ENCODE measurements at regions not wholly inside any gene's neighbourhood (a gene's known extent, or its start where the extent isn't known, plus 50 kb on each side); places are given as distances from the start of the nearest gene placed in this dataset.

DNA sequence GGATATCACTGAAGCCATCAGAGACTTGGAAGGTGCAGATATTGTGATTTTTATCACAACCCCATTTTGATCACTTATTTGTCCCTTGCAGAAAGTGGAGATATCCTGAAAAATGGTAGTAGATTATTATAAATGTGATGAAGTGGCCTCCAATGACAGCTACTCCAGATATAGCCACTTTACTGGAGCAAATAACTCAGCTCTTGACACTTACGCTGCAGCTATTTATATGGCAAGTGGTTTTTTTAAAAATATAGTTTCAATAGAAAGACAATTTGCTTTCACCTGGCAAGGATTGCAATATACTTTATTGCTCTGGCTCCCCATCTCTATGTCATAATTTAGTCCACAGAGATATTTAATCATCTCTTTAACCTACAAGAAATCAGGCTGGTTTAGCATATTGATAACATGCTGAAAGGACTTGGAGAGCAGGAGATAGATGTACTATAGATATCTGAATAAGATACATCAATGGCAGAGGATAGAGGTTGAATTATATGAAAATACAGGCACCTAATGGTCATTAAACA is 182.8 kb upstream of the SKOR2 start:
- Histone ChIP-seq H3K9me3 (ENCODE audit: low read depth, low read length) (no peaks in the 10 kb centered on the region), H3K9ac (ENCODE audit: insufficient read length) (no peak overlapping the region), H3K4me3 (no peak overlapping the region), H3K36me3 (ENCODE audit: insufficient read depth, low read length) (no peaks in the 10 kb centered on the region), H3K27ac (no peak overlapping the region)
- no peak for DNase-seq (ENCODE audit: low read depth, low spot score)
- no peak for TF ChIP-seq POLR2AphosphoS5 (IDR thresholded peaks at IDR 0.05; ENCODE audit: borderline replicate concordance, low read depth, low read length)
- no peak for TF ChIP-seq EZH2 (IDR thresholded peaks at IDR 0.05)
- TF ChIP-seq FOXP2 (optimal IDR thresholded peaks at IDR 0.05; ENCODE audit: control extremely low read depth, extremely low read length, insufficient read depth), result no peak

DNA sequence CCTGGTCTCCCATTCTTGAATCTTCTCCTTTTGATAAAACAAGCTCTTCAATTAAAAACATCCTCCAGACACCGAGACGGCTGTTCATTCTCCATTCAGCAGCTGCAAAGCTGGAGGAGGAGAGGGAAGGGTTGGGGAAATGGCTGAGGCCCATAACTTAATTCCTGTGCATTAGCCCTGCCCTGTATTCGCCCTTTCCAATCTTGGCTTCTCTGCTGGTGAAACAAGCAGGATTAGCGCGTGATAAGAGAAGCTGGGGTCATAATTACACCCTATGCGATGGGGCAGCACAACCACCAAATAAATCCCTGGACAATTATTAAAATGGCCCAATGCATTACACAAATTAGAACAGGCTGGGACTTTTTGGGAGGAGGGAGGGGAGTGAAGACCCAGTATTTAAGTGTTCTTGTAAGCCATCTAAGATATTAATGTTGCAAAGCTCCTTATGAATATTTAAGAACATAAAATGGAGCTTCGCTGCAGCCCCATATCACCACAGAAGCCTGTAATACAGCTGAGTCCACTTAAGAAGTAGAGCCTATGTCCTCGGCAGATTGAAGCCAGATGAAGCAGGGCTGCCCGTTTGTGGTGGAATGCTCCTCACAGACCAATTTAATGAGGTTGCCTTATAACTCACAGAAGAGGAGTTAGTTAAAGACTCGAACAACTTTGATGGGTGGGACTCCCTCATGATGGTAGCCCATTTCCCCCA is 176.6 kb upstream of the SKOR2 start:
- no peak for DNase-seq (ENCODE audit: low read depth, low spot score)
- Histone ChIP-seq H3K4me3 (no peak overlapping the region), H3K36me3 (ENCODE audit: insufficient read depth, low read length) (no peaks in the 10 kb centered on the region), H3K9ac (ENCODE audit: insufficient read length) (no peak overlapping the region), H3K9me3 (ENCODE audit: low read depth, low read length) (no peaks in the 10 kb centered on the region), H3K27ac (no peak overlapping the region)
- TF ChIP-seq EZH2 (IDR thresholded peaks at IDR 0.05) (no peak), FOXP2 (optimal IDR thresholded peaks at IDR 0.05; ENCODE audit: control extremely low read depth, extremely low read length, insufficient read depth) (no peak), POLR2AphosphoS5 (IDR thresholded peaks at IDR 0.05; ENCODE audit: borderline replicate concordance, low read depth, low read length) (no peak)

DNA sequence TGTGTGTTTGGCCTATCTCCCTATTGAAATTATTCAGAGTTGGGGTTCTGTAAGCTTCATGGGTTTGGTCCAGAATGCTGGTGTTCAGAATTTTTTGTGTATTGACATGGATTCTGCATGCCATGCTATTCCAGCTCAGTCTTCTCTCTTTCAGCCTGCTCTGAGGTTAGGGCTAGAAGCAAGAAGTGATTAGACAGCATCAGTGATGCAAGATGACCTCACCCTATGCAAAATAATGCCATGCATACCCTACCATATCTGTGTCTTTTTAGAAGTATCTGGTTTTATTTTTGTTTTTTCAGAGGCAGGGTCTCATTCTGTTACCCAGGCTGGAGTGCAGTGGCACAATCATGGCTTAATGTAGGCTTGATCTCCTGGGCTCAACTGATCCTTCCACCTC is 175.6 kb upstream of the SKOR2 start:
- DNase-seq (ENCODE audit: low read depth, low spot score), result no peak
- Histone ChIP-seq H3K9me3 (ENCODE audit: low read depth, low read length) (no peaks in the 10 kb centered on the region), H3K4me3 (no peak overlapping the region), H3K9ac (ENCODE audit: insufficient read length) (no peak overlapping the region), H3K36me3 (ENCODE audit: insufficient read depth, low read length) (no peaks in the 10 kb centered on the region), H3K27ac (no peak overlapping the region)
- TF ChIP-seq FOXP2 (optimal IDR thresholded peaks at IDR 0.05; ENCODE audit: control extremely low read depth, extremely low read length, insufficient read depth) (no peak), EZH2 (IDR thresholded peaks at IDR 0.05) (no peak), POLR2AphosphoS5 (IDR thresholded peaks at IDR 0.05; ENCODE audit: borderline replicate concordance, low read depth, low read length) (no peak)

DNA sequence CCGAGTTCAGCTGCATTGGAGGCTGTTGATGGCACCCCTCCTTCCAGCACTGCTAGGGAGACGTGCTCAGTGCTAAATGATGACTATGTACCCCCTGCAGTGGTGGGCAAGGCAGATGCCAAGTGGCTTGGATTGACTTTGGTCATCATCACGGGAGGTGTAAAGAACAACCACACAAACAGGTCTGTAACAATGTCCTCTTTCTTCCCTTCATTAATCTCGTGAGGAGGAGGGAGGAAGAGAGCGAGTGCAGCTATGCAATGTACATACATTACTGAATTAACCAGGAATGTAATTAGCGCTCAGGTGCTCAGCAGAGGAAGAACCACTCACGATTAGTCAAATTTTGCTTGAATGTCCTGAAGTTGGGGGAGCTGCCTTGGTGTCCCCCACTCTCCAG is 173.9 kb upstream of the SKOR2 start:
- no peaks in the 10 kb centered on the region for H3K9me3 ChIP-seq (ENCODE audit: low read depth, low read length)
- no peak overlapping the region for H3K4me3 ChIP-seq
- DNase-seq (ENCODE audit: low read depth, low spot score), result no peak
- no peak overlapping the region for H3K9ac ChIP-seq (ENCODE audit: insufficient read length)
- TF ChIP-seq EZH2 (IDR thresholded peaks at IDR 0.05) (no peak), POLR2AphosphoS5 (IDR thresholded peaks at IDR 0.05; ENCODE audit: borderline replicate concordance, low read depth, low read length) (no peak), FOXP2 (optimal IDR thresholded peaks at IDR 0.05; ENCODE audit: control extremely low read depth, extremely low read length, insufficient read depth) (no peak)
- H3K27ac ChIP-seq, result no peak overlapping the region
- H3K36me3 ChIP-seq (ENCODE audit: insufficient read depth, low read length), result no peaks in the 10 kb centered on the region

DNA sequence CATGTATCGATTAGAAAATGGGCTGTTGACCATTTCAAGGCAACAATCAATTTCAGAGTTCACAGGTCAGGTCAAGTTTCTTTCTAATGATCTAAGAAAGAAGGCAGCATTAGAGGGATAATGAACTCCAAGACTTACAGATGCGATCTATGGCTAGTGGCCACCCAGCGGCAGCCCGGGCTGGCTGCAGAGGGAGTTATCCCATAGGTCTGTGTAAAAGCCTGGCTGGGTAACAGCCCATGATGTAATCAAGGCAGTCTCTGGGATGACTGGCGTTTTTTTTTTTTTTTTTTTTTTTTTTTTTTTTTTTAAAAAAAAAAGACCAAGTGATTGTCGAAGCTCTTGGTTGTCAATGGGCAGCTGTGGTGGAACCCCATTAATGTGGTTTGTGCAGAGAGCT is 171.1 kb upstream of the SKOR2 start:
- no peak for TF ChIP-seq POLR2AphosphoS5 (IDR thresholded peaks at IDR 0.05; ENCODE audit: borderline replicate concordance, low read depth, low read length)
- TF ChIP-seq EZH2 (IDR thresholded peaks at IDR 0.05), result no peak
- no peak for TF ChIP-seq FOXP2 (optimal IDR thresholded peaks at IDR 0.05; ENCODE audit: control extremely low read depth, extremely low read length, insufficient read depth)
- Histone ChIP-seq H3K36me3 (ENCODE audit: insufficient read depth, low read length) (no peaks in the 10 kb centered on the region), H3K27ac (no peak overlapping the region), H3K9ac (ENCODE audit: insufficient read length) (no peak overlapping the region), H3K9me3 (ENCODE audit: low read depth, low read length) (no peaks in the 10 kb centered on the region), H3K4me3 (no peak overlapping the region)
- DNase-seq (ENCODE audit: low read depth, low spot score), result no peak

DNA sequence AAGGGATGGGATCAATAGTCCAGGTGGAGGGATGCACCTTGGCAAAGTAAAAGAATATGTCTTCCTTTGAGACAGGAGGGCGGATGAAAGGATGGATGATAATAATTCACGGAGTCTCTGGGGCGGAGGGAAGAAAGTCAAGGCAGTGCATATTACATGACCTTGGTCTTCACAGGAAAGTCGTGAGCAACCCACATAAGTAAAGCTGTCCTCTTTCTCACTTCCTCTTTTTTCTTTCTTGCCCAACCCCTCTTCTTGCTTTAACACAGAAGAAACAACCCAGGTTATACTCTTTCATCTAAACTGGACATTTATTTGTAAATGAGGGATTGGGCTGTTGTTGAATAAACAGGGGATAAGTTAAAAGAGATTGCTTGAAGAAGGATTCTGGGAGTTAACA is 168.7 kb upstream of the SKOR2 start:
- Histone ChIP-seq H3K9ac (ENCODE audit: insufficient read length) (no peak overlapping the region), H3K27ac (no peak overlapping the region), H3K9me3 (ENCODE audit: low read depth, low read length) (no peaks in the 10 kb centered on the region), H3K4me3 (no peak overlapping the region), H3K36me3 (ENCODE audit: insufficient read depth, low read length) (no peaks in the 10 kb centered on the region)
- no peak for TF ChIP-seq FOXP2 (optimal IDR thresholded peaks at IDR 0.05; ENCODE audit: control extremely low read depth, extremely low read length, insufficient read depth)
- TF ChIP-seq EZH2 (IDR thresholded peaks at IDR 0.05), result no peak
- TF ChIP-seq POLR2AphosphoS5 (IDR thresholded peaks at IDR 0.05; ENCODE audit: borderline replicate concordance, low read depth, low read length), result no peak
- DNase-seq (ENCODE audit: low read depth, low spot score), result no peak

DNA sequence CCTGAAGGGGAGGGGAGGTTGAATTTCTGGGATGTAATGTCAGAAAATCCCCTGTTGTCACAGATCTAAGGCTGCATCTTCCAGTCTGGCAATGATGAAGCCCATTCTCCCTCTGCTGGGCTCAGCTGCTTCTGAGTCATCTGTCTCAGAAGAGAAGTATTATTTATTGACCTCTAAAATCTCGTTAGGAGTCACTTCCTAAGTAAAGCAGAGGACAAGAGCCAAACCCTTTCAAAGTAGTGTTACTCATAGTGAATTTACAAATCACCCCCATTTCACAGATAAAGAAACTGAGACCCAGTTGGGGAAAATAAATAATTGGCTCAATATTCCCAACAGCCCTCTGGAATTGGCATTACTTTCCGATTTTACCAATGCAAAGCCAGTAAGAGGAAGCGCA is 167.3 kb upstream of the SKOR2 start:
- H3K4me3 ChIP-seq, result no peak overlapping the region
- TF ChIP-seq POLR2AphosphoS5 (IDR thresholded peaks at IDR 0.05; ENCODE audit: borderline replicate concordance, low read depth, low read length) (no peak), EZH2 (IDR thresholded peaks at IDR 0.05) (no peak), FOXP2 (optimal IDR thresholded peaks at IDR 0.05; ENCODE audit: control extremely low read depth, extremely low read length, insufficient read depth) (no peak)
- no peaks in the 10 kb centered on the region for H3K9me3 ChIP-seq (ENCODE audit: low read depth, low read length)
- no peak for DNase-seq (ENCODE audit: low read depth, low spot score)
- no peak overlapping the region for H3K9ac ChIP-seq (ENCODE audit: insufficient read length)
- H3K36me3 ChIP-seq (ENCODE audit: insufficient read depth, low read length), result no peaks in the 10 kb centered on the region
- no peak overlapping the region for H3K27ac ChIP-seq

DNA sequence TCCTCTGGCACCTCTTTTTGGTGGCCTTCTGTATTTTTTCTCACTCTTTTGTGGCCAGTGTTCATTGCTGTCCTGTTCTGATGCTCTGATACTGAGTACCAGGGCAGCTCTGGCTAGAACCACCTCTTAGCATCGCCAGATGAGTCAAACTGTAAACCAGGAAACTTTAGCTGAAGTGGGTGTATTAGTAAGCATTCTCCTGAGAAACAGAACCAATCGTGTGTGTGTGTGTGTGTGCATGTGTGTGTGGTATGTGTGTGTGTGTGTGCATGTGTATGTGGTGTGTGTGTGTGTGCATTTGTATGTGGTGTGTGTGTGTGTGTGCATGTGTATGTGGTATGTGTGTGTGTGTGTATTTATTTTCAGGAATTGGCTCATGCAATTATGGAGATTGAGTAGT is 166.3 kb upstream of the SKOR2 start:
- no peak for DNase-seq (ENCODE audit: low read depth, low spot score)
- TF ChIP-seq EZH2 (IDR thresholded peaks at IDR 0.05) (no peak), POLR2AphosphoS5 (IDR thresholded peaks at IDR 0.05; ENCODE audit: borderline replicate concordance, low read depth, low read length) (no peak), FOXP2 (optimal IDR thresholded peaks at IDR 0.05; ENCODE audit: control extremely low read depth, extremely low read length, insufficient read depth) (no peak)
- H3K4me3 ChIP-seq, result no peak overlapping the region
- H3K27ac ChIP-seq, result no peak overlapping the region
- H3K9me3 ChIP-seq (ENCODE audit: low read depth, low read length), result no peaks in the 10 kb centered on the region
- H3K36me3 ChIP-seq (ENCODE audit: insufficient read depth, low read length), result no peaks in the 10 kb centered on the region
- H3K9ac ChIP-seq (ENCODE audit: insufficient read length), result no peak overlapping the region

DNA sequence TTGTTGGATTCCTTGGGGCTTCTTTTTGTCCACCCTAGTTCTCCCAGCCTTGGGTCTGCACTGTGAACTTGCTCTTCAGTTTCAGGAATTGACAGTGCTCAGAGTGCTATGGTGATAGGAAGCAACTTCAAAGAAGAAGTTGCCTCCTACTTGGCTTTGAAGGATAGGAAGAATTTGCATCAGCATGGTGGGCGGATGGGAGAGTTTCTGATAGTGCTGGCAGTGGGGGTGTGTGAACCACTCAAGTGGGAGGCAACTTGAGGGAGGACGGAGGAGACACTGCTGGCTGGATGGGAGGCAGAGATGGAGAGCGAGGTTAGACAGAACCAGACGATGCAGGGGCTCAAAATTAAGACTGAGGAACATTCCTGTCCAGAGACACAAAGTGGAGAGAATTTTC is 164.4 kb upstream of the SKOR2 start:
- no peak overlapping the region for H3K9ac ChIP-seq (ENCODE audit: insufficient read length)
- no peak overlapping the region for H3K4me3 ChIP-seq
- no peaks in the 10 kb centered on the region for H3K9me3 ChIP-seq (ENCODE audit: low read depth, low read length)
- H3K27ac ChIP-seq, result no peak overlapping the region
- no peak for TF ChIP-seq EZH2 (IDR thresholded peaks at IDR 0.05)
- no peak for TF ChIP-seq POLR2AphosphoS5 (IDR thresholded peaks at IDR 0.05; ENCODE audit: borderline replicate concordance, low read depth, low read length)
- no peak for TF ChIP-seq FOXP2 (optimal IDR thresholded peaks at IDR 0.05; ENCODE audit: control extremely low read depth, extremely low read length, insufficient read depth)
- DNase-seq (ENCODE audit: low read depth, low spot score), result no peak
- H3K36me3 ChIP-seq (ENCODE audit: insufficient read depth, low read length), result no peaks in the 10 kb centered on the region
